Esophagus squamous epithelium (tissue), 4 donors: ENCODE measurements at regions not wholly inside any gene's neighbourhood (a gene's known extent, or its start where the extent isn't known, plus 50 kb on each side); places are given as distances from the start of the nearest gene placed in this dataset.

Experiments used
- CTCF ChIP-seq, 6 experiments: fragments of 450-650 bp in 4 of 6; fragments of 200-600 bp in 2 of 6; sonication (generic) in 2 of 6; IDR thresholded peaks; one replicate each; pipeline ENCODE4 v1.5.1; 2016 to 2019; ENCODE audit warnings: antibody characterized with exemption in 6 of 6, mild to moderate bottlenecking in 4 of 6, moderate library complexity in 4 of 6
- POLR2A ChIP-seq, 4 donors: fragments of 450-650 bp; IDR thresholded peaks; one replicate each; pipeline ENCODE4 v1.6.1; 2017; ENCODE audit warnings: antibody characterized with exemption in 4 of 4, mild to moderate bottlenecking in 4 of 4, moderate library complexity in 3 of 4

GRCh38 chr14:84236290-84236689, 1293.7 kb upstream of the FLRT2 start:
- TF ChIP-seq CTCF (IDR thresholded peaks at IDR 0.05) (no peak), POLR2A (IDR thresholded peaks at IDR 0.05) (no peak)
